IMR-90 (cell line): ENCODE measurements at regions not wholly inside any gene's neighbourhood (a gene's known extent, or its start where the extent isn't known, plus 50 kb on each side); places are given as distances from the start of the nearest gene placed in this dataset.

ENCODE experiments used
- ATAC-seq: fragments of 200-7000 bp; cut with Tn5 transposase; 2 replicates; pipeline ENCODE4 v1.9.1; 2020; ENCODE audit warnings: low read depth, mild to moderate bottlenecking, moderate library complexity
- BruUV-seq: library from RNA; stranded (reverse); fragments of 400-500 nt; replicated peaks from 2 replicates; lab custom pipeline; 2021; lab: Mats Ljungman, UMichigan
- CTCF ChIA-PET: fragments of 300-600 bp; formaldehyde crosslinking; extraction: SDS; loops from one replicate; lab custom pipeline; 2021; ENCODE audit warnings: antibody characterized with exemption; lab: Yijun Ruan, JAX
- POLR2A ChIA-PET: fragments of 300-600 bp; sonication (Branson Sonifier 250); formaldehyde crosslinking; loops from one replicate; lab custom pipeline; 2022; ENCODE audit warnings: antibody characterized with exemption; ENCODE audit not compliant: unreplicated experiment; lab: Charles Lee
- DNase-seq: peaks from one replicate; pipeline ENCODE4 v3.0.0; 2013
- H2AFZ ChIP-seq: replicated peaks from 2 replicates; pipeline ENCODE3; 2013; ENCODE audit warnings: low read length, mild to moderate bottlenecking; ENCODE audit not compliant: poor library complexity
- H2AK5ac ChIP-seq: 2 replicates; pipeline ENCODE4 v1.6.1; 2013; ENCODE audit warnings: low read depth, low read length, inconsistent platforms
- H2AK9ac ChIP-seq: replicated peaks from 2 replicates; pipeline ENCODE3; 2013; ENCODE audit warnings: mild to moderate bottlenecking, low read depth, low read length, moderate library complexity; ENCODE audit not compliant: poor library complexity
- H2BK120ac ChIP-seq: 2 replicates; pipeline ENCODE4 v1.6.1; 2013; ENCODE audit warnings: low read depth, low read length, inconsistent platforms
- H2BK15ac ChIP-seq: 3 replicates; pipeline ENCODE4 v1.6.1; 2013; ENCODE audit warnings: low read depth, low read length, inconsistent platforms
- H2BK20ac ChIP-seq: 2 replicates; pipeline ENCODE4 v1.6.1; 2013; ENCODE audit warnings: low read depth, mild to moderate bottlenecking, inconsistent platforms, low read length, moderate library complexity
- H2BK5ac ChIP-seq: 2 replicates; pipeline ENCODE4 v1.6.1; 2013; ENCODE audit warnings: mild to moderate bottlenecking, low read depth, low read length, inconsistent platforms; ENCODE audit not compliant: poor library complexity, severe bottlenecking
- H3K14ac ChIP-seq: replicated peaks from 2 replicates; pipeline ENCODE4 v1.6.1; 2013; ENCODE audit warnings: low read depth, low read length, inconsistent platforms
- H3K18ac ChIP-seq: 2 replicates; pipeline ENCODE4 v1.6.1; 2013; ENCODE audit warnings: low read depth, low read length, control low read depth
- H3K23ac ChIP-seq: 2 replicates; pipeline ENCODE4 v1.6.1; 2013; ENCODE audit warnings: low read depth, low read length, inconsistent platforms
- H3K27ac ChIP-seq: 2 replicates; pipeline ENCODE4 v1.5.1; 2013; ENCODE audit warnings: mild to moderate bottlenecking, control low read depth, low read length; ENCODE audit not compliant: insufficient read depth
- H3K27me3 ChIP-seq: 2 replicates; pipeline ENCODE4 v1.6.1; 2013; ENCODE audit warnings: low read length; ENCODE audit not compliant: control insufficient read depth, insufficient read depth
- H3K36me3 ChIP-seq: 2 replicates; pipeline ENCODE4 v1.6.1; 2013; ENCODE audit warnings: low read length, mixed read lengths; ENCODE audit not compliant: control insufficient read depth, insufficient read depth
- H3K4ac ChIP-seq: 2 replicates; pipeline ENCODE4 v1.6.1; 2013; ENCODE audit warnings: low read depth, low read length, inconsistent platforms
- H3K4me1 ChIP-seq: 2 replicates; pipeline ENCODE4 v1.6.1; 2013; ENCODE audit warnings: low read length, mixed read lengths; ENCODE audit not compliant: control insufficient read depth, insufficient read depth
- H3K4me2 ChIP-seq: 2 replicates; pipeline ENCODE4 v1.6.1; 2013; ENCODE audit warnings: low read depth, mild to moderate bottlenecking, control low read depth, low read length, moderate library complexity
- H3K4me3 ChIP-seq: 2 replicates; pipeline ENCODE4 v1.5.1; 2013; ENCODE audit warnings: low read depth, mild to moderate bottlenecking, control low read depth, low read length, moderate library complexity; ENCODE audit not compliant: insufficient read depth
- H3K56ac ChIP-seq: 2 replicates; pipeline ENCODE4 v1.6.1; 2013; ENCODE audit warnings: low read length, inconsistent platforms; ENCODE audit not compliant: insufficient read depth; ENCODE audit errors: extremely low read depth
- H3K79me1 ChIP-seq, 2 experiments: 2 replicates each; pipeline ENCODE4 v1.6.1; 2013; ENCODE audit warnings: low read length in 2 of 2, inconsistent platforms in 1 of 2, low read depth in 1 of 2
- H3K9ac ChIP-seq: 2 replicates; pipeline ENCODE4 v1.6.1; 2013; ENCODE audit warnings: low read depth, low read length, control low read depth
- H3K9me1 ChIP-seq: 2 replicates; pipeline ENCODE4 v1.6.1; 2013; ENCODE audit warnings: low read length, inconsistent platforms; ENCODE audit not compliant: insufficient read depth
- H3K9me3 ChIP-seq: 2 replicates; pipeline ENCODE4 v1.6.1; 2013; ENCODE audit warnings: low read length; ENCODE audit not compliant: control insufficient read depth, insufficient read depth
- H4K20me1 ChIP-seq: 2 replicates; pipeline ENCODE4 v1.6.1; 2013; ENCODE audit warnings: low read length, inconsistent platforms; ENCODE audit not compliant: insufficient read depth
- H4K5ac ChIP-seq: 2 replicates; pipeline ENCODE4 v1.6.1; 2013; ENCODE audit warnings: mild to moderate bottlenecking, low read depth, low read length, control low read depth
- H4K8ac ChIP-seq, 2 experiments: 2 replicates each; pipeline ENCODE4 v1.6.1; 2013; ENCODE audit warnings: low read depth in 2 of 2, low read length in 2 of 2, control low read depth in 1 of 2, inconsistent platforms in 1 of 2
- H4K91ac ChIP-seq: 2 replicates; pipeline ENCODE4 v1.6.1; 2013; ENCODE audit warnings: low read depth, low read length, inconsistent platforms; ENCODE audit not compliant: insufficient read depth
- CEBPB ChIP-seq: IDR thresholded peaks from 2 replicates; pipeline ENCODE4 v1.6.1; 2012; ENCODE audit warnings: low read depth, low read length, improper control_type of control experiment
- CHD1 ChIP-seq: IDR thresholded peaks from 2 replicates; pipeline ENCODE4 v1.6.1; 2012; ENCODE audit warnings: low read depth, low read length, improper control_type of control experiment
- FOS ChIP-seq: fragments of 150-350 bp; IDR thresholded peaks from 2 replicates; pipeline ENCODE4 v1.6.1; 2016; ENCODE audit warnings: low read depth, low read length
- MAZ ChIP-seq: IDR thresholded peaks from 2 replicates; pipeline ENCODE4 v1.6.1; 2012; ENCODE audit warnings: low read depth, mild to moderate bottlenecking, low read length, improper control_type of control experiment, moderate library complexity, borderline replicate concordance
- MXI1 ChIP-seq: IDR thresholded peaks from 2 replicates; pipeline ENCODE4 v1.6.1; 2012; ENCODE audit warnings: low read depth, mild to moderate bottlenecking, low read length, moderate library complexity, borderline replicate concordance
- SMC3 ChIP-seq: fragments of 150-350 bp; IDR thresholded peaks from 2 replicates; pipeline ENCODE4 v1.6.1; 2016; ENCODE audit warnings: low read depth, mild to moderate bottlenecking, antibody characterized with exemption, low read length, moderate library complexity
- USF2 ChIP-seq: fragments of 150-350 bp; IDR thresholded peaks from 2 replicates; pipeline ENCODE4 v1.6.1; 2017; ENCODE audit warnings: mild to moderate bottlenecking, antibody characterized with exemption, low read length, low read depth
- WGBS, 2 experiments: methylation state at CpG; one replicate each; pipeline versions ENCODE4 v1.1.5 to v1.1.7; 2013; ENCODE audit warnings: missing lambda C conversion rate in 2 of 2; ENCODE audit not compliant: insufficient read length in 1 of 2; ENCODE audit errors: extremely low coverage in 2 of 2; 5-methylcytosine and 5-hydroxymethylcytosine counted together
- dilution Hi-C: fragments of 300-500 bp; cut with HindIII; formaldehyde crosslinking; loops from one replicate; pipeline ENCODE4 v1.14.3; 2018; ENCODE audit warnings: low sequenced_read_pairs; ENCODE audit not compliant: unreplicated experiment
- in situ Hi-C: fragments of 300-500 bp; cut with MboI; formaldehyde crosslinking; loops from 3 replicates; pipeline ENCODE4 v1.14.3; 2019; ENCODE audit warnings: low sequenced_read_pairs, inconsistent platforms, mixed read lengths
- intact Hi-C: fragments of 100-400 bp; cut with micrococcal nuclease; formaldehyde crosslinking; loops from 2 replicates; pipeline ENCODE4 v1.10.0; 2022

GRCh38 chr2:9122367-9122766 lies 84.2 kb upstream of the ASAP2 start:
- no peak overlapping the region for H3K27ac ChIP-seq
- TF ChIP-seq USF2 (no peak), MAZ (no peak), CHD1 (no peak), FOS (no peak), SMC3 (no peak), MXI1 (no peak), CEBPB (no peak)
- no peak overlapping the region for H2AFZ ChIP-seq
- H3K4ac ChIP-seq = no peak overlapping the region
- no TSS peak for BruUV-seq
- in situ Hi-C loops (no loop called here), dilution Hi-C loops (no loop called here), intact Hi-C loops (no loop called here)
- no peak overlapping the region for H3K9ac ChIP-seq
- ChIA-PET CTCF (no interaction called here), POLR2A (no interaction called here)
- H3K79me1 ChIP-seq = no peaks in the 10 kb centered on the region
- H3K14ac ChIP-seq = no peak overlapping the region
- DNase-seq (no peak), ATAC-seq (no peak)
- no peak overlapping the region for H3K4me2 ChIP-seq
- H4K91ac ChIP-seq = no peak overlapping the region
- H3K9me3 ChIP-seq = no peaks in the 10 kb centered on the region; the same call in 1 of the 2 replicates
- H4K8ac ChIP-seq = no peak overlapping the region
- no peak overlapping the region for H3K4me3 ChIP-seq
- H3K9me1 ChIP-seq = peaks cover 3% of the 10 kb centered on the region; the same call in 1 of the 2 replicates
- no peaks in the 10 kb centered on the region; the same call in 1 of the 2 replicates for H3K27me3 ChIP-seq
- no peaks in the 10 kb centered on the region for H3K36me3 ChIP-seq
- no peak overlapping the region for H2AK5ac ChIP-seq
- WGBS, 2 experiments = 94% methylated on average over 4 of the region's 8 CpGs; no CpG with 5 or more reads in 1 of the 2 experiments
- H2AK9ac ChIP-seq = no peak overlapping the region
- H3K4me1 ChIP-seq = no peaks in the 10 kb centered on the region
- no peak overlapping the region for H3K18ac ChIP-seq
- H2BK5ac ChIP-seq = no peak overlapping the region
- H2BK120ac ChIP-seq = no peak overlapping the region
- H4K20me1 ChIP-seq = no peaks in the 10 kb centered on the region
- no peak overlapping the region for H3K23ac ChIP-seq
- no peak overlapping the region for H2BK20ac ChIP-seq
- H2BK15ac ChIP-seq = no peak overlapping the region
- H4K5ac ChIP-seq = no peak overlapping the region
- no peak overlapping the region for H3K56ac ChIP-seq
